Lower leg skin (tissue), 4 donors: ENCODE measurements at regions not wholly inside any gene's neighbourhood (a gene's known extent, or its start where the extent isn't known, plus 50 kb on each side); places are given as distances from the start of the nearest gene placed in this dataset.
A peak's percentile ranks its signal among the peaks of the same experiment; 100 is the strongest.

Source experiments
- DNase-seq, 2 donors: peaks; one replicate each; pipeline ENCODE4 v3.0.0-alpha.2; 2019; ENCODE audit warnings: low spot score in 2 of 2
- H3K4me3 ChIP-seq: fragments of 200-600 bp; sonication (generic); 2 replicates; pipeline ENCODE4 v1.5.1; 2017; ENCODE audit warnings: mild to moderate bottlenecking, low read depth; ENCODE audit not compliant: poor library complexity, severe bottlenecking
- POLR2A ChIP-seq, 2 donors: fragments of 450-650 bp; IDR thresholded peaks; one replicate each; pipeline ENCODE4 v1.6.1; 2016 to 2017; ENCODE audit warnings: antibody characterized with exemption in 2 of 2, mild to moderate bottlenecking in 1 of 2, moderate library complexity in 1 of 2
- WGBS, 2 donors: methylation state at CpG; one replicate each; pipeline ENCODE4 v1.1.5; 2018; 5-methylcytosine and 5-hydroxymethylcytosine counted together
- intact Hi-C: fragments of 100-400 bp; cut with DNase I; formaldehyde crosslinking; loops from one replicate; pipeline ENCODE4 v1.15.0; 2023; ENCODE audit warnings: low total_unique reads
- TF ChIP-seq, protein P1 (sequence below), 3 donors: fragments of 450-650 bp; IDR thresholded peaks; one replicate each; pipeline ENCODE4 v1.5.1; 2016; ENCODE audit warnings: antibody characterized with exemption in 3 of 3, mild to moderate bottlenecking in 3 of 3, moderate library complexity in 2 of 3

DNA sequence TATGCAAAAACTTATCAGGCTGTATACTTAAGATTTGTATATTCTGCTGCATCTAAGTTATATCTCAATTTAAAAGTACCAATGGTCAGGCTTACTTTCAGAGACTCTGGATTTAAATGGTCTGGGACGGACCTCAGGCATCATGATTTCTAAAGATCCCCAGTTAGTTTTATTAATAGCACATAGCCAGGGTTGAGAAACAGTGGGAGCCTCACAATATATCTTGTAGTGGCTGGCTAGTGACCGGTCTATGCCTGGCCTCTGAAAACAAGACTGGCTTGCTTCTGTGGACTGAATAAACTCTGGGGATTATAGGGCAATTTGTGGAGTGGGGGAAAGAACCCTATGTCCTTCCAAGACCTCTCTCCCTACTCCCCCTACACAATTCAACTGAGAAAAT, 162.5 kb upstream of the SLC1A4 start:
- no peak overlapping the region for H3K4me3 ChIP-seq
- intact Hi-C loops: no loop called here
- no peak for TF ChIP-seq POLR2A (IDR thresholded peaks at IDR 0.05)
- DNase-seq: no peak
- WGBS, 2 donors: 94 to 98% methylated on average over 2 of the region's 2 CpGs

DNA sequence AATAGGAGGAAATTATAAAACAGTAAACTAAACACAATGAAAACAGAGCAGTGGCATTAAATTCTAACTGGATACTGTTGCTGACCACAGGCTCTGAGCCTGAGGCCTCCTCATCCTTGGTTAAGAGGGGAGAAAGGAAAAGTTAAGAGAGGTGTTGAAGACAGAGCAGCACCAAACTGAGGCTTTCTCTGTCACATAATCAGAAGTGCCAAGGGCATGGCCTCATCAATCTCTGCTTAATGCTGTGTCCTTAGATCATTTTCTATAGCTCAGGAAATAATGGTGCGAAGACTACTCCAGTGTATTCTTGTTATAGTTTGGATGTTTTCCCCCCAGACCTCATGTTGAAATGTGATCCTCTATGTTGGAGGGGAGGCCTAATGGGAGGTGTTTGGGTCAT, 160.9 kb upstream of the SLC1A4 start:
- no peak for DNase-seq
- H3K4me3 ChIP-seq: no peak overlapping the region
- intact Hi-C loops: no loop called here
- TF ChIP-seq POLR2A (IDR thresholded peaks at IDR 0.05): no peak
- TF ChIP-seq, protein P1, sequence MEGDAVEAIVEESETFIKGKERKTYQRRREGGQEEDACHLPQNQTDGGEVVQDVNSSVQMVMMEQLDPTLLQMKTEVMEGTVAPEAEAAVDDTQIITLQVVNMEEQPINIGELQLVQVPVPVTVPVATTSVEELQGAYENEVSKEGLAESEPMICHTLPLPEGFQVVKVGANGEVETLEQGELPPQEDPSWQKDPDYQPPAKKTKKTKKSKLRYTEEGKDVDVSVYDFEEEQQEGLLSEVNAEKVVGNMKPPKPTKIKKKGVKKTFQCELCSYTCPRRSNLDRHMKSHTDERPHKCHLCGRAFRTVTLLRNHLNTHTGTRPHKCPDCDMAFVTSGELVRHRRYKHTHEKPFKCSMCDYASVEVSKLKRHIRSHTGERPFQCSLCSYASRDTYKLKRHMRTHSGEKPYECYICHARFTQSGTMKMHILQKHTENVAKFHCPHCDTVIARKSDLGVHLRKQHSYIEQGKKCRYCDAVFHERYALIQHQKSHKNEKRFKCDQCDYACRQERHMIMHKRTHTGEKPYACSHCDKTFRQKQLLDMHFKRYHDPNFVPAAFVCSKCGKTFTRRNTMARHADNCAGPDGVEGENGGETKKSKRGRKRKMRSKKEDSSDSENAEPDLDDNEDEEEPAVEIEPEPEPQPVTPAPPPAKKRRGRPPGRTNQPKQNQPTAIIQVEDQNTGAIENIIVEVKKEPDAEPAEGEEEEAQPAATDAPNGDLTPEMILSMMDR (IDR thresholded peaks at IDR 0.05): no peak
- WGBS, 2 donors: 100% methylated on average over 1 of the region's 1 CpG

DNA sequence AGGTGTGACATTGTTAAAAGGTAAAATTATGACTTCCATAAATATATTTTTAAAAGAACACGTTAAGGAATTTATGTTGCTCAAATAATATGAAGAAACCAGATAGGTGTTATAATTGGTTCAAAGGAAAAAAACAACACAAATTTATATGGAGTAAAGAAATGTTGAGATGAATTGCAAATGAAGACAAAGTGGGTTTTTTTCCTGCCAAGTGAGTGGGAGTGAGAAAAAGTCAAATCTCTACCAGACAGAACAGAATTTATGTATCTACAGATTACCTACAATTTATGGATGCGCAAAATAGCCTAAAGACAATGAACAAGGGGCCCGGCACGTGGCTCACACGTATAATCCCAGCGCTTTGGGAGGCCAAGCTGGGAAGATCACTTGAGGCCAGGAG, 159.7 kb upstream of the SLC1A4 start:
- intact Hi-C loops: no loop called here
- 88 to 92% methylated on average over 6 of the region's 6 CpGs for WGBS, 2 donors
- H3K4me3 ChIP-seq: no peak overlapping the region
- no peak for DNase-seq
- TF ChIP-seq, protein P1 (IDR thresholded peaks at IDR 0.05): no peak
- TF ChIP-seq POLR2A (IDR thresholded peaks at IDR 0.05): no peak

DNA sequence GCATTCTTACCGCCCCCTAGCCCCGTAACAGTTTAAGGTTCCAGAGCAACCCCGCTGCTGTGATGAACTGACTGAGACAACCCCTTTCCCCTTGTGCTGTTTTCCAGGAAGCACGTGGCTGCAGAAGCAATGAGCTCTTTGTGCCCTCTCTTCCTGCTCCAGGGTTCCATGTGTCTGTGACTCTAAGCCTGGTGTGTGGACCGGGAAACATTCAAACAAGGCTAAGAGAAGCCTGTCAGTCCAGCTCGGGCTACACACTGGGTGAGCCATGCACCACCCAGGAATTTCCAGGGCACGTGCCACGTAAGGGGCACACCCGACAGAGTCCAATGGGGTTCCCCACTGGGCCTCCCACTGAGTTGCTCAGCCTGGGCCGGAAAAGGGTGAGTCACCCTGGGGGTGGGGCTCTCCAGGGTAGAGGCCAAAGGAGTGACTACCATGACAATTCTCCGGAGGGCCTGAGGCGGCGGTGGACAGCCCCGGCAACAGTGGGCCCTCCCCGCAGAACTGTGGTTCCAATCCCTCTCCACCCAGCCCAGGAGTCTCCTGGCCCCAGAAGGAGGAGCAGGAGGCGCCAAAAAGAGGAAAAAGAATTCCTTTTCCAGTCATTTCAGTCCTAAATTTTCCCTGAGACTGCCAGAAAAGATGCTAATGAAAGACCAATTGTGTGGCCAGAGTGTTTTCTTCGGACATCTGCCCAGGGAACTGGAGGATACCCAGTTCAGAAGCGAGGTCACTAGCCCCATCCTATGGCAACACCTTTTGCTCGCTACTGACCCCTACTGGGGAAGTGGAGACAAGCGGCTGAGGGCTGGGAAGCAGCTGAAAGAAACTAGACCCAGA, 157.8 kb upstream of the SLC1A4 start:
- peak; percentile 90 to 97 for DNase-seq
- intact Hi-C loops: no loop called here
- no peak for TF ChIP-seq POLR2A (IDR thresholded peaks at IDR 0.05)
- TF ChIP-seq, protein P1 (IDR thresholded peaks at IDR 0.05): peak in 1 of 3 donors; percentile 38
- no peak overlapping the region for H3K4me3 ChIP-seq
- WGBS, 2 donors: 25 to 37% methylated on average over 16 to 20 of the region's 20 CpGs

DNA sequence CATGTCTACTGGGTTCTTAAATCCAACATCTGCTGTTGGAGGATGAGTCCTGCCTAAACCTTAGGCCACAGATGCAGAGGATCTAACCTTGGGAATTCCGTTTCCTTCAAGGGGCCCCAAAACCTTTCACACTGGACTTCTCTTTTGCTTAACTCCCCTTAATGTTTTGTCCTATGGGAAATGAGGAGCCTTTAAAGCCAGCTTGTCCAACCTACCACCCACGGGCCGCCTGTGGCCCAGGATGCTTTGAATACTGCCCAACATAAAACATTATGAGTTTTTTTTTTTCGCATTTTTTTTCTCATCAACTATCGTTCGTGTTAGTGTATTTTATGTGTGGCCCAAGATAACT, 157.2 kb upstream of the SLC1A4 start:
- no peak for DNase-seq
- H3K4me3 ChIP-seq: no peak overlapping the region
- WGBS, 2 donors: 82 to 87% methylated on average over 6 of the region's 6 CpGs
- intact Hi-C loops: no loop called here
- TF ChIP-seq, protein P1 (IDR thresholded peaks at IDR 0.05): no peak
- no peak for TF ChIP-seq POLR2A (IDR thresholded peaks at IDR 0.05)

DNA sequence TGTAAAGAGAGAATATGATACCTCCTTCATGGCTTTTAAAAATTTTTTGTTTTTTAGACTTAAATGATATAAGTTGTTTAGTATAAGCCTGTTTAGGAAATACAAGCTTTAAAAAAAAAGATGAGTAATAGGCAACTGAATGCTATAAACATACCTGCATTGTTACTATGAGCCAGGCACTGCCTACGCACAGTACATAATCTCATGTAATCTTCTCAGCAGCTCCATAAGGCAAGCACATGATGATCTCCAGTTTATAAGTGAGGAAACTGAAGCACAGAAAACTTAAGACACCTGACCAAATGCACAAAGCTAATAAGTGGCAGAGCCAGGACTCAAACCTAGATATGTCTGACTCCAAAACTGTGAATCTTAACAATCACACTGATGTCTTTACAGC, 156.3 kb upstream of the SLC1A4 start:
- WGBS, 2 donors: 74% methylated on average over 1 of the region's 1 CpG
- intact Hi-C loops: no loop called here
- DNase-seq: no peak
- no peak overlapping the region for H3K4me3 ChIP-seq
- TF ChIP-seq POLR2A (IDR thresholded peaks at IDR 0.05): no peak
- TF ChIP-seq, protein P1 (IDR thresholded peaks at IDR 0.05): no peak
